HG02943 (cell line): ENCODE measurements at regions not wholly inside any gene's neighbourhood (a gene's known extent, or its start where the extent isn't known, plus 50 kb on each side); places are given as distances from the start of the nearest gene placed in this dataset.

Source experiments
- ATAC-seq: cut with Tn5 transposase; IDR thresholded peaks from one replicate; pipeline ENCODE4 v1.9.1; 2021; ENCODE audit warnings: mild to moderate bottlenecking, low read depth, moderate library complexity; ENCODE audit not compliant: unreplicated experiment

DNA sequence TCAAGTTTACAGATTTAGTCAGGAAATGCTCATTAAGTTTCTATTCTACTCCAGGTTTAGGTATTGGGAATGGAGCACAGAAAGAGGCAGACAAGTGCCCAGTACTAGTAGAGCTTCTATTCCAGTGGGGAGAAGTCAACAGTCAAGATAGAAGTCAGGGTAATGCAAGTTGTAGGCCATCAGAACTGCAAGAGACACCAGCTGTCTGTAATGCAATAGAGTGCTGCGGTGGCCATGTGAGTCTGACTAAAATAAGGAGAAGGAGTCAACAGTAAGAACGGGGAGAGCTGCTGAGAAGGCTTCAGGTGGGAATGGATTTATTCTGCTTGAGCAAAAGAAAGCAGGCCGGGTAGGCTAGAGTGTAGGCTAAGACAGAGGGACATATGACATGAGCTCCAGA, 515.0 kb downstream of the QKI start:
- ATAC-seq: no peak

DNA sequence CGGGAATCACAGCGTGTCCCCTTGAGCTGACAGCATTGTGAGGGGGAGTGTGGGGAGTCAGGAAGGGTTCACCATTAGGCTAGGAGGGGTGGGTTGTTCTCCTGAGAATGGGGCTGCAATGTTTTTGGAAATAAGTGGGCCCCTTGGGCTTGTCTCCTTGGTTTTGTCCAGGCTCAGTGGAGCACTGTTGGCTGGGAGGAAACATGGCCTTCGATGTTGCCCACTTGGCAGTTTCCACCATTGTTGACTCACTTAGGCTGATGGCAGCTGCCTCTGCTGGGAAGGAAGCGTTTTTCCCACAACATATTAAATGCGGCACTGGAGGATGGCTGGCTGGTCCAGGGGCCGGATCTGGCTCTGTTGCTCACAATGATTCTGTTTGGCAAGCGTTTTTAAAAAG, 512.1 kb downstream of the QKI start:
- ATAC-seq: no peak

DNA sequence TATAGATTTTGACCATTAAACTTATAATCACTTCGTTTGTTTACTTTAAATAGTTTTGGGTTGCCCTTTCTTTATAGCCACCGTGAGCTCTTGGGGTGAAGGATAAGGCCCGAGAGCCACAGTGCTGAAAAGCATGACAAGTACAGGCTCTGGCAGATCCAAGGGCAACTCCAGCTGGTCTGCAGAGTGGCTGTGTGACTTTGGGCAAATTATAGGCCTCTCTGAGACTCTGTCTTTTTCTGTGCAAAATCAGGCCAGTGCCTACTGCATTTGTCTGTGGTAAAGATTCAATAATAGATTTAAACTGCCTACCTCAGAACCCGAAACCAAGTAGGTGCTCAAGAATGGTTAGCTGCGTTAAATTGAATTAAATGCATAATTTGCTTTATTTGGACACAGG, 511.3 kb downstream of the QKI start:
- ATAC-seq: no peak

DNA sequence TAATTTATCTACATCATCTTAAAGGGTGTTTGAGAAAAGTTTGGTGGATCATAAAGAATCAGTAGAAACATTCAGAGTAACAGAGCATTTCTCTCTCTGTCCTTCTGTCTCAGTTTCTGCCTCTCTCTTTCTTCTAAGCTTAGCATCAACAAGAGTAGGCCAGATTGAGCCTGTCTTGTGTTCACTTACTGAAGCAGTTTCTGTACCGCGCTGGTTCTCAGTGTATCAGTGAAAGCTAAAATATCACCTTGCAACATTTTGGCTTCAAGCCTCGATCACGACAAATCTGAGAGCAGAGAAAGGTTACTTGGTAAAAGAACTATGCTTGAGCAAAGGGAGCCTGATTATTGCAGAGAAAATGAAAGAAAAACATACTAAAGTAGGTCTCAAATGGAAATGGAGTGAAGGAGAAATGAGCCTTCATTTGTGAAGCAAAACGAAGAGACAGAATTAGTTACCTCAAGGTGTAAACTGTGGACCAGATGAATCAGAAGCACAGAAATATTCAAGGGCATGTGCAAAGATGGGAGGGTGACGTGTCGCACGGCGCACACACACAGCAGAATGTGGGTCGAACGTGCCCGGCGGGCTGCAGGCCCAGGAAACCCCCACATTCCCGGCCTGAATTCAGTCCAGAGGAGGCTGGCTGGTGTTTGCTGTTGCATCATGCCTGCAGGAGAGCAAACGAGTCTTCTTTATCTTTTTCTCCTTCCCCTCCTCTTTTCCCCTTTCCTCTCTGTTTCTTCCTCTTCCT, 509.3 kb downstream of the QKI start:
- no peak for ATAC-seq

DNA sequence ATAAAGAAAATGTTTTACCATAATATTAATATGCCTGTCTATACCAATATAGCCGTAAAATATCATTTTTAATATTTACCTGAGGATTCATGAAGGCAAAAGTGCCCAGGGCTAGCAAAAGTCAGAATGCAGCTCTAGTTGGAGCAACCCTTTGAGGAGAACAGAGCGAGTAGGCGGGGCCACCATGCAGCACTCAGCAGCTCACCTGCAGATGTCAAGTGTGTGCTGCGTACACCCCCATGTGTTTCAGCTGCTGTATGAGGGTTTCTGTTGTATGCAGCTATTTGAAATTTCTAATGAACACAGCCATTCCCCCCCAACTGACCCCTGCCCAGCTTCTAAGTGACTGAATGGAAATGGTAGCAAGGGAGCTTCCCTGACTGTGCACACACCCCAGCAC, 508.0 kb downstream of the QKI start:
- ATAC-seq: no peak

DNA sequence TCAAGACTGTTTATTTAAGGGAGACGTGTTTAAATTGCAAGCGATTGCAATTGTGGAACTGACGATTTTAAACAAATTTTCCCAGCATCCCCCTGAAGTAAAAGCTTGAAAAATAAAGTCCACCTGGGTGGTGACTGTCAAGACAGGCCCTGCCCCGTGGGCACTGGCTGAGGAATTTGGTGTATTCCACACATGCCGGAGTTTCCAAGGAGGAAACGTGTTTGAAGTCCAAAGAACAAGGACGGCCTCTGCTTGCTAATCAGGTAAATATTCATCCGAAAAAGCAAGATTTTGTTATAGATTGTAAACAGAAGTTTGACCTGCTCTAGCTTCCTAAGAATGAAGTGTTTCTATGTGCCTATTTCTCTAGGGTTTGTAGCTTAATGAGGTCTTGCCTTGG, 505.1 kb downstream of the QKI start:
- ATAC-seq: no peak

DNA sequence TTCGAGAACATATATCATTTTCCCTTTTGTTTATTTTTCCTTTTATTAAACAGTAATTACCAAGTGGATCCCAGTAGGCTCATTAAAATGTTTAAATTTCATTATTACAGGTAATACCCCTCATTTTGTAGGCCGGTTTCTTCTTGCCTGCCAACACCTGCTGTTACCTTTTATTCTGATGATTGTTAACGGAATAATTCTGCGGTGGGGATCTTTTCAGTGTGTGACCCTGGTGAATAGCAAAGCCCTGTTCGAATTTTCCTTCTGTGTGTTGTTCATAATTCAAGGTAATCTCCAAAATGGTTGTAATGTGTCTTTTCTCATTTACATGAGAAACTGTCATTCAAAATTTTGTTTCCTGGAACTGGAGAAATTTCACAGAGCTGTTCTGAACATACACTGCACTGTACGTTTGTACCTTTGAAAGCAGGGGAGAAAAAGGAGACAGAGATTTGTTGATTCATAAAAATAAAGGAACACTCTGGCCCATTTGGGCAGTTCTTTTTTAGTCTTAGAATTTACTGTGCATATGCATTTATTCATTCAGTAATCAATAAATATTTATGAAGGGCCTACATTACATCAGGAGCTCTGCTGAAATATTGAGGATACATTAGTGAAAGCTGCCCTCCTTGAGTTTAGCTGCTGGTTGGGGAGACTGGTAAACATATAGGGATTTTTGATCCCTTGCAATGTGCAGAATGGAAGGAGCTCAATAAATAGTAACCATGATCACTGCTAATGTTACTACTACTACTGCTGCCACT, 502.0 kb downstream of the QKI start:
- ATAC-seq: no peak

DNA sequence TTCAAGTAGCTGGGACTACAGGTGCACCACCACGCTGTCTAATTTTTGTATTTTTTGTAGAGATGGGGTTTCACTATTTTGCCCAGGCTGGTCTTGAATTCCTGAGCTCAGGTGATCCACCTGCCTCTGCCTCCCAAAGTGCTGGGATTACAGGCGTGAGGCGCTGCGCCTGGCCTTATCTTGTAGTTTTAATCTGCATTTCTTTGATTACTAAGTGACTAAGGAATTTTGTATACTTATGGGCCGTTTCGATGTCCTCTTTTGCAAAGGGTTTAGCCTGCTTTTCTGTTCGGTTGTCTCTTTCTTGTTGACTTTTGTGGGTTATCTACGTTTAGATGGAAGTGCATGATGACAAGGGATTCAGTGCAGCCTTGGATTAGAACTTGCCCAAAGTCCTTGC, 500.6 kb downstream of the QKI start:
- ATAC-seq: no peak

DNA sequence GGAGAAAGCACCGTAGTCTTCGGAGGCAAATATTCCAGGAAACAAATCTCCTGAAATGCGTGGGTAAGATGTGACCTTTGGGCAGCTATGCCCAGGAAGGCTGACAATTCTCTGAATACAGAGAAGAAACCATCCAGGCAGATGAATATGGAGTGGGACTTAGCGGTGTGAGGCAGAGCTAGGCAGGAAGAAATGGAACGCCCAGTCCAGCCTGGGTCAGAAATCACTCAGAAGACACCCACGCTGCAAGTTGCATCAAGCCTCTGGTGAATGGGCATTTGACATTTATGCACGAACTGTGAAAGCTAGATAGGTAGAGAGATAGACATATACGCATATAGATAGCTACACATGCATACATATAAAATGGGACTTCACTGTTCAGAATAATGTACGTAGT, 498.5 kb downstream of the QKI start:
- ATAC-seq: no peak

DNA sequence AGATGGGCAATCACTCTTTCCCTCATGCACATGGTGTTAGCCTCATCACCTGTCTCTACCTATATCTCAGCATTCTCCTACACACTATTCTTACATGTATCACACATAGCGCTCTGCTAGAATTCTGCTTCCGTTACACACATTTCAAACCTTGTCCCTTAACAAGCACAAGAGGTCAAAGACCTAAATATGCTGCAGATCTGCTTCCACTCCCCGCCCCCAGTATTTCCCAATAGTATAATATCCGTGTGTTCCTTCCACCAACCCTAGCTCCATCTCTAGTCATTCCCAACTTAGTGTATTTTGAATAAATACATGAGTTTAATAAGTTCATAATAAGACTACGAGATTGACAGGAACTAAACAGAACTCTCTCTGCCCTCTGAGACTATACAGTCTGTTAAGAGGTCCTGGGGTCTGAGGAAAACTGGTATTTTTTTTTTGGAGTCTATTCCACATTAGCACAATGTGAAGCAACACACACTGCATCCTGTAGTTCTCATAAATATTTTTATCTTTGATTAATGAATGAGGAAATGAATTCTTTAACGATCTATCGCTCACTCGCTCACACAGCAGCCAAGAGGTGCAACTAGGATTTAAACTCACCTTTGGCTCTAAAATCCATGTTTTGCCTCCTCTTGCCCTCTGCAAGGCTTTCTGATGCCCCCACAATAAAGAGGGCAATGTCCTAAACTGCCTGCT, 491.6 kb downstream of the QKI start:
- ATAC-seq: no peak

DNA sequence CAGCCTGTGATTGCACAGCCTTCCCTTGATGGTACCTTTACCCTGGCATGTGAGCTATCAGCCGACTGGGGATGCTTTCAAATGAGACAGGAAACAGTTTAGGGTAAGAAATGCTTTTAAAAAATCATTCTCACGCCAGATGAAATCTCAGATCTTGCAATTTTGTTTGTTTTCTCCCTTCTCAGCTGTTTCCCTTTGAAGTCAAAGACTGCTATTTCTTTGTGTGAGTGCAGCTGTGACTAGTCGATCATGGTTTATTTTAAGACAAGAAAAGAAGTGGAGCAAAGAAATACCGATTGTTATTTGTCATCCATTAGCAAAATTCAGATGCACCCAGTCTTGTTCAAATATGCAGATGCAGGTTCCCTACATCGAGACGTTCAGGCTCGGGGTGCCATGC, 489.7 kb downstream of the QKI start:
- ATAC-seq: no peak

DNA sequence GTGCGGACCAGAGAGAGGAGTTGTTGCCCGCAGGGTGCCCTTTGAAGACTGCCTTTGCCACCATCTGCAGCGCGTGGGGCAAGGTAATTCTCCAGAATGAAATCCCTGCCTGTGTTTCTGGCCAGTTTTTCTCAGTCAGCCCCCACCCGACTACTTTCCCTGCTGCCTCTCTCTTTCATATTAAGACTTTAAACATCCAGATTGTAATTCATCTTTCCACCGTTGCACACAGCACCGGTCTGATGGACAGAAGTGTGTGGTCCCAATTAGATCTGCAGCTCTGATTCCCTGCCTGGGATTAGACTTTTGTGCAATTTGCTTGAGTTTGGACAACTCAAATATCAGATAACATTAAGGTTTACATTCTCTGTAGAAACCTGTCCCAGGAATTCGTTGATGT, 489.0 kb downstream of the QKI start:
- no peak for ATAC-seq

DNA sequence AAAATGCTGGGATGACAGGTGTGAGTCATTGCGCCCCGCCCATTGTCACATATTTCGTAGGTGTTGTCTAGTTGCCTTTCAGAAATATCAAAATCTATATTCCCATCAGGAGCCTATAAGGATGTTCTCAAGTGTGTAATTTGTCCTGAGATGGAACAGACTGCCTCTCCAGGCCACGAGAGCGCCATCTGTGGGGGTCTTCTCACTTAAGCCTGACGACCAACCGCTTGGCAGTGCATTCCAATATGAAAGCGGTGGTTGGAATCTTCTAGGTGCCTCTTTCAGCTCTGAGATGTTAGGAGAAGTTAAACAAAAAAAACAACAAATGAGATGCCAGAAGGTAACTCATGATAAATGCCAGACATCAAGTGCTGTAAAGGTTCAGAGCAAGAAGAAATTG, 488.5 kb downstream of the QKI start:
- no peak for ATAC-seq

DNA sequence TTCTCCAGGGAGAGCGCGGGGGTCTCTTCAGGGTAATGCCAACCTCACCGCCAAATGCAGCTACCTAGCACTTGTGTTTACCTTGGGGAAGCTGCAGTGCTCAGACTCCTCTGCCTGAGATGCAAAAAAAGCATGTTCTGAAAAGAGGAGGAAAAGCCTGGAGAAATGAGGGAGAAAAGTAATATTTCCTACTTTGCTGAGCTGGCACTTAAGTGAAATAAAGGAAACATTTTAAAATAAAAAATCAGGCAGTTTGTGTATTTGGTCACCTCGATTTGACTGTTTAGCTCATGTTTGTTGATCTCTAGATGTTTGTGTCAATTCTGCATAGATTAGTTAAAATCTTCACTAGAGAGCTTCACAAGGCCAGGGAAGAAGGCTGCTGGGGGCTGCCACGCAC, 487.2 kb downstream of the QKI start:
- ATAC-seq: no peak

DNA sequence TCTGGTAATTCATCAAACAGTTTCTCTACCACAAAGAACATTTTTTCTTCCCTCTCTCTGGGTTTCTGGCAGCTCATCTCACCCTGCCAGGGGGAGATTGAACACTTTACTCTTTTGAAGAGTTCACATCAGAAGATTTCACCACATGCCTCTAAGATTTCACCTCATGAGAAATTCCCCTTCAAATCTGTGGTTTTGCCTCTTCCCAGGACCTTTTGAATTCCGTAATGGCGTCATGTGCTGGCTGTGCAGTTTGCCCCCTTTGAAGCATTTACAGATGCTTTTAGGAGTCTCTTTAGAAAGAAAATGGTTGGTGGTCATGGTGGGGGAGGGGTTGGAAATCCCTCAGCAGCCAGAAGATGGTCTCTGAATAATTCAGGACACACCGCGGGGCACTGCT, 486.1 kb downstream of the QKI start:
- no peak for ATAC-seq

DNA sequence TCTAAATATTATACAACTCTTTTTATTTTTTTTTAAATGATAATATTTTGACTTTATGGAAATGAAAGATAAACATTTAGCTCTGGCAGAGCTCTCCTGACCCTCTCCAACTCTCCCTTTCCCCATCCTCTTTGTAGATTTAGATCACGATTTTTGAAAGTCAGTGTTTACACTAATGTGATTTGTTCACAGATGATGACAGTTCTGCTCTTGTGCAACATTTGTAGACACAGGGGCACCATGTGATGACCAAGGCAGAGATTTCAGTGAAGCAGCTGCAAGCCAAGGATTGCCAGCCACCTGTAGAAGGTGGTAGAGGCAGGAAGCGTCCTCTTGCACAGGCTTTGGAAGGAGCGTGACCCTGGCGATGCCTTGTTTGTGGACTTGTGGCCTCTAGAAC, 483.2 kb downstream of the QKI start:
- no peak for ATAC-seq

DNA sequence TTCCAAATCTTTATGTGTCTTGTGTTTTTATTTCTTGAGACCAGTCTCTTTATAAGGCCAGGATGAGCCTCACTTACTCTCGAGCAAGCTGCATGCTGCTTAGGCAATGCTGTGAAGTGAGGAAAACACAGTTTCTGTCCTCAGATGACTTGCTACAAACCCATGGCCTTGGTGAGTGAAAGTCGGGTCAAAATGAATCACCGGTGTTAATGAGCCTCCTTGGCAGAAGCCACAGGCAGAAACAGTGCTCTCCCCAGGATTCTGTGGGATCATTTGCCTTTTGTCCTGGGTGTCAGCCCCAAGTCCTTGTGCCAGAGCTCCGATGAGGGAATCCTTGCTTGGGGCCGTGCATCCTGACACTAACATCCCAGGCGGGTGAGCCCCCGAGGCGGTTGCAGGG, 482.5 kb downstream of the QKI start:
- no peak for ATAC-seq

DNA sequence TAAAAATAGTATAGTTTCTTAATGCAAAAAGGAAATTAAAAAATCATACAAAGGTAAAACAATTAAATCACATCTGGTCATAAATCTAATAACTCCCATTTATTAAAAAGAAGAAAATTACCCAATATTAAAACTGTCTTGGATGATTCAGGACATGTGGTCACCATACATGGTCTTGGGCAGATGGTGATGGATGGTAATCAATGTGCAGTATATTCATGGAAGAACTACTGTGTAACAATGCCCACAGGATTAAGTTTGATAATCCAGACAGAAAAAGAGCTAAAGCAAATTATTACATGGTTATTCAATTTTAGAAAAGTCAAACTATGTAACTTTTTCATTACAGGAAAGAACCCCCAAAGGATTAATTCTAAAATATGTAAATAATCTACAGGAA, 480.6 kb downstream of the QKI start:
- no peak for ATAC-seq

DNA sequence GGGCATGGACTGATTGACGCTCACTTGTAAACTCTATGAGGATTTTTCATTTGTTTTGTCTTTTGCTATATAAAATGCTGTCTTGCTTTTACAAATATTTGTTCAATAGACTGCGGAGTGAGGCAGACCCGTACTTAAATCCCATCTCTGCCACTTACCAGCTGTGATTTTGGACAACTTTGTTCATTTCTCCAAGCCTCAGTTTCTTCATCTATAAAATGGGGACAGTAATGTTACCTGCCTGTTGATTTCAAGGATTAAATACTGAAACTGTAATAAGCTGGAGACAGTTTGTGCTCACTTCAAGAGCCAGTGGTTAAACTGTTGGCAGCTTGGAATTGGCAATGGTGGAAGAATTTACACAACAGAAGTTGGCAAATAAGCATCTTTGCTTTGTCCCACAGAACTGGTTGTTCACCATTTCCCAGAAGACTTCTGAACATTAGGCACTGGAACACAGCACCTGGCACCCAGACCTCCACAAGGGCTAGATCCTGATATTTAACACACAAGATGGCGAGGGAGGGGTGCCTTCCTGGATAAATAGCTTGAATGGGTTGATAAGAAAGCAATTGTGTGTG, 479.2 kb downstream of the QKI start:
- ATAC-seq: no peak

DNA sequence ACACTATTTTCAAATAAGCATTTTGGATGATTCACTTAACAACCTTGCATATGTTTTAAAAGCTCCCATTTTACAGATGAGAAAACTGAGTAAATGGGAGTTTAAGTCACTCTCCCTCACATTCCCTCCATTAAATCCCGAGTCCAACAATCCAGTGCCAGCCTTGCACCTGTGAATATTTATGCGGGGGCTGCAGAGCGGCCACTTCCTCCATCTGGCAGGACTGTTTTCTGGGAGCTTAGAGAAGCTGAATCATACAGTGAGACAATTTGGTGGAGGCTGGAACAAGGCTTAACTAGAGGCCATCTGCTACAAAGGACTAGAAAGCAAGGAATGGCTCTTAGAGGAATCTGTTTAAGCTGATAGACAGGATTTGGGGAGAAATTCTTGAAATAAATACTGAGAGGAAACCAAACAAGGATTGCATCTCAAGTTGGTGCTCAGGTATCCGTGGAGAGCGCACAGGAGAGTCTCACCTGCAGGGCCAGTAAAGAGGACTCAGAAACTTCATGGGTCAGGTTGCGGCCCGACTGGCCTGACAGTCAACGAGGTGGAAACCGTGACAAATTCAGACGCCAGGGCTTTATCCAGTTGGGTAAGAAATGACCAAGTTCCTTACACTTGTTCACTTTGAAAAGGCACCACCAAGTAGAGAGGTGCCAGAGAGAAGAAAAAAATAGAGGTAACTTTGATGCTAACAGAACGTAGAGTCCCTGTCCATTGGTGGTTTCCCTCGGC, 478.5 kb downstream of the QKI start:
- ATAC-seq: no peak
